Endodermal cell (in vitro differentiated cells): ENCODE measurements at regions not wholly inside any gene's neighbourhood (a gene's known extent, or its start where the extent isn't known, plus 50 kb on each side); places are given as distances from the start of the nearest gene placed in this dataset.

Experiments
- DNase-seq: peaks from one replicate; pipeline ENCODE4 v3.0.0-alpha.2; 2017
- H3K27ac ChIP-seq: 2 replicates; pipeline ENCODE4 v1.5.1; 2013; ENCODE audit warnings: mild to moderate bottlenecking, low read depth, low read length, moderate library complexity
- H3K27me3 ChIP-seq: 2 replicates; pipeline ENCODE4 v1.6.1; 2013; ENCODE audit warnings: mild to moderate bottlenecking, low read length, moderate library complexity; ENCODE audit not compliant: insufficient read depth, control insufficient read depth, poor library complexity, severe bottlenecking
- H3K36me3 ChIP-seq: 2 replicates; pipeline ENCODE4 v1.7.0; 2013; ENCODE audit warnings: mild to moderate bottlenecking, low read length, moderate library complexity; ENCODE audit not compliant: control insufficient read depth, insufficient read depth
- H3K4me1 ChIP-seq: one replicate; pipeline ENCODE4 v1.7.0; 2013; ENCODE audit warnings: low read length; ENCODE audit not compliant: control insufficient read depth, insufficient read depth
- H3K4me3 ChIP-seq: 2 replicates; pipeline ENCODE4 v1.5.1; 2013; ENCODE audit warnings: mild to moderate bottlenecking, low read length, moderate library complexity
- H3K9ac ChIP-seq: 2 replicates; pipeline ENCODE4 v1.6.1; 2013; ENCODE audit warnings: mild to moderate bottlenecking, low read length, moderate library complexity; ENCODE audit not compliant: poor library complexity, severe bottlenecking; ENCODE audit errors: extremely low read depth
- H3K9me3 ChIP-seq: 2 replicates; pipeline ENCODE4 v1.6.1; 2013; ENCODE audit warnings: mild to moderate bottlenecking, low read length, moderate library complexity; ENCODE audit not compliant: control insufficient read depth
- H3K27ac Mint-ChIP-seq: 2 replicates; pipeline ENCODE4 v1.8.0; 2020; ENCODE audit warnings: mixed read lengths
- H3K27me3 Mint-ChIP-seq: 2 replicates; pipeline ENCODE4 v1.8.0; 2021; ENCODE audit warnings: mild to moderate bottlenecking, mixed read lengths; ENCODE audit not compliant: insufficient read depth
- H3K36me3 Mint-ChIP-seq: 2 replicates; pipeline ENCODE4 v1.8.0; 2020; ENCODE audit warnings: low read depth, mixed read lengths
- H3K4me1 Mint-ChIP-seq: 2 replicates; pipeline ENCODE4 v1.8.0; 2020; ENCODE audit warnings: mixed read lengths
- H3K4me3 Mint-ChIP-seq: 2 replicates; pipeline ENCODE4 v1.8.0; 2020; ENCODE audit warnings: mild to moderate bottlenecking, moderate library complexity, mixed read lengths
- H3K9me3 Mint-ChIP-seq: 2 replicates; pipeline ENCODE4 v1.8.0; 2020; ENCODE audit warnings: mild to moderate bottlenecking, mixed read lengths
- CTCF ChIP-seq: fragments of 200-600 bp; sonication (generic); conservative IDR thresholded peaks from 2 replicates; pipeline ENCODE4 v1.5.0; 2021; ENCODE audit warnings: antibody characterized with exemption, mild to moderate bottlenecking
- WGBS, 2 experiments: methylation state at CpG; one replicate each; pipeline versions ENCODE4 v1.1.5 to v1.1.7; 2013; ENCODE audit warnings: missing lambda C conversion rate in 2 of 2, mixed read lengths in 1 of 2; ENCODE audit not compliant: insufficient coverage in 1 of 2, insufficient read length in 1 of 2; 5-methylcytosine and 5-hydroxymethylcytosine counted together

GRCh38 chr4:3869661-3870566 lies 103.7 kb downstream of the ADRA2C start:
- Histone ChIP-seq H3K4me3 (no peak overlapping the region), H3K36me3 (no peaks in the 10 kb centered on the region), H3K4me1 (no peaks in the 10 kb centered on the region), H3K27ac (no peak overlapping the region), H3K27me3 (peaks cover 29% of the 10 kb centered on the region), H3K9me3 (no peaks in the 10 kb centered on the region), H3K9ac (no peak overlapping the region)
- Mint-ChIP-seq H3K9me3 (peaks cover 2% of the 10 kb centered on the region), H3K36me3 (no peaks in the 10 kb centered on the region), H3K27me3 (peaks cover 61% of the 10 kb centered on the region), H3K4me1 (peaks cover 1% of the 10 kb centered on the region), H3K4me3 (no peak overlapping the region), H3K27ac (no peak overlapping the region)
- WGBS, 2 experiments = 86 to 89% methylated on average over 15 to 22 of the region's 22 CpGs
- no peak for TF ChIP-seq CTCF
- peak; percentile 48 for DNase-seq

- Mint-ChIP-seq H3K36me3 (no peaks in the 10 kb centered on the region), H3K27ac (no peak overlapping the region), H3K27me3 (peaks cover 61% of the 10 kb centered on the region), H3K9me3 (peaks cover 2% of the 10 kb centered on the region), H3K4me1 (peaks cover 7% of the 10 kb centered on the region), H3K4me3 (peak overlapping the region; percentile 53)
- no peak for TF ChIP-seq CTCF
- Histone ChIP-seq H3K27me3 (peaks cover 29% of the 10 kb centered on the region), H3K27ac (no peak overlapping the region), H3K36me3 (no peaks in the 10 kb centered on the region), H3K9ac (no peak overlapping the region), H3K4me3 (no peak overlapping the region), H3K4me1 (no peaks in the 10 kb centered on the region), H3K9me3 (no peaks in the 10 kb centered on the region)
- peak; percentile 30 for DNase-seq
- WGBS, 2 experiments = 86 to 93% methylated on average over 2 to 9 of the region's 9 CpGs
Observed at GRCh38 chr4:3870567-3870962, 104.4 kb downstream of the ADRA2C start.

- 13 to 16% methylated on average over 23 to 49 of the region's 53 CpGs for WGBS, 2 experiments
- Mint-ChIP-seq H3K9me3 (peaks cover 2% of the 10 kb centered on the region), H3K4me1 (peaks cover 12% of the 10 kb centered on the region), H3K27me3 (peaks cover 63% of the 10 kb centered on the region), H3K27ac (no peak overlapping the region), H3K4me3 (peak overlapping the region; percentile 53), H3K36me3 (no peaks in the 10 kb centered on the region)
- Histone ChIP-seq H3K4me1 (no peaks in the 10 kb centered on the region), H3K36me3 (no peaks in the 10 kb centered on the region), H3K9ac (no peak overlapping the region), H3K27ac (no peak overlapping the region), H3K9me3 (no peaks in the 10 kb centered on the region), H3K27me3 (peaks cover 29% of the 10 kb centered on the region), H3K4me3 (peak overlapping the region; percentile 64)
- no peak for TF ChIP-seq CTCF
- DNase-seq = peak; percentile 96
Observed at GRCh38 chr4:3871181-3871852, 105.1 kb downstream of the ADRA2C start.
